Suprapubic skin (tissue), 4 donors: ENCODE measurements at regions not wholly inside any gene's neighbourhood (a gene's known extent, or its start where the extent isn't known, plus 50 kb on each side); places are given as distances from the start of the nearest gene placed in this dataset.

Experiments used
- POLR2A ChIP-seq, 2 donors: fragments of 450-650 bp; IDR thresholded peaks; one replicate each; pipeline ENCODE4 v1.6.1; 2017; ENCODE audit warnings: antibody characterized with exemption in 2 of 2, mild to moderate bottlenecking in 2 of 2, moderate library complexity in 2 of 2
- POLR2AphosphoS5 ChIP-seq, 3 donors: sonication (generic); formaldehyde crosslinking; IDR thresholded peaks; one replicate each; pipeline ENCODE4 v1.6.1; 2017; ENCODE audit warnings: antibody characterized with exemption in 3 of 3
- TF ChIP-seq, protein P1 (sequence below), 2 donors: fragments of 200-600 bp in 1 of 2; fragments of 450-650 bp in 1 of 2; sonication (generic) in 1 of 2; IDR thresholded peaks; one replicate each; pipeline ENCODE4 v1.5.1; 2016 to 2019; ENCODE audit warnings: antibody characterized with exemption in 2 of 2, mild to moderate bottlenecking in 1 of 2, moderate library complexity in 1 of 2

DNA sequence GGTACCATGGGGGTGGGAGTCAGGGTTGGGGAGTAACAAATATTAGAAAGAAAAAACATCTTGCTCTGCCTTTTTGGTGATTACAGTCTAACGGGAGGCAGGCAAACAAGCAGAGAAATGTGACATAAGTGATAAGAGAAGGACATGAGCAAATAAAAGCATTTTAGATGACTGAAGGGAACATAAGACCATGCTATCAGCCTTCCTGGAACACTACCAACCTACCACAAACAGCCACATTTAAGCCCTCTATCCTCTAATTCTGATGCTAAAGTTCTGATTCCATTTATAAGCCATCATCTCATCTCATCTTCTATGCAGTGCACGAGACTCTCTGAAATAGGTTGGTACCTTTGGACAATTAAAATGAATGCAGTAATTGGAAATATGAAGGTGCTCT is 243.4 kb upstream of the P2RY1 start:
- TF ChIP-seq, protein P1, sequence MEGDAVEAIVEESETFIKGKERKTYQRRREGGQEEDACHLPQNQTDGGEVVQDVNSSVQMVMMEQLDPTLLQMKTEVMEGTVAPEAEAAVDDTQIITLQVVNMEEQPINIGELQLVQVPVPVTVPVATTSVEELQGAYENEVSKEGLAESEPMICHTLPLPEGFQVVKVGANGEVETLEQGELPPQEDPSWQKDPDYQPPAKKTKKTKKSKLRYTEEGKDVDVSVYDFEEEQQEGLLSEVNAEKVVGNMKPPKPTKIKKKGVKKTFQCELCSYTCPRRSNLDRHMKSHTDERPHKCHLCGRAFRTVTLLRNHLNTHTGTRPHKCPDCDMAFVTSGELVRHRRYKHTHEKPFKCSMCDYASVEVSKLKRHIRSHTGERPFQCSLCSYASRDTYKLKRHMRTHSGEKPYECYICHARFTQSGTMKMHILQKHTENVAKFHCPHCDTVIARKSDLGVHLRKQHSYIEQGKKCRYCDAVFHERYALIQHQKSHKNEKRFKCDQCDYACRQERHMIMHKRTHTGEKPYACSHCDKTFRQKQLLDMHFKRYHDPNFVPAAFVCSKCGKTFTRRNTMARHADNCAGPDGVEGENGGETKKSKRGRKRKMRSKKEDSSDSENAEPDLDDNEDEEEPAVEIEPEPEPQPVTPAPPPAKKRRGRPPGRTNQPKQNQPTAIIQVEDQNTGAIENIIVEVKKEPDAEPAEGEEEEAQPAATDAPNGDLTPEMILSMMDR (IDR thresholded peaks at IDR 0.05): no peak
- TF ChIP-seq POLR2AphosphoS5 (IDR thresholded peaks at IDR 0.05): no peak
- TF ChIP-seq POLR2A (IDR thresholded peaks at IDR 0.05): no peak
